Sigmoid colon (tissue), 6 donors: ENCODE measurements at regions not wholly inside any gene's neighbourhood (a gene's known extent, or its start where the extent isn't known, plus 50 kb on each side); places are given as distances from the start of the nearest gene placed in this dataset.

Source experiments
- DNase-seq: peaks from one replicate; pipeline ENCODE4 v3.0.0-alpha.2; 2019
- H3K27ac ChIP-seq, 4 donors: fragments of 200-600 bp; sonication (generic); one replicate each; pipeline ENCODE4 v1.5.1; 2016 to 2019; ENCODE audit warnings: mild to moderate bottlenecking in 1 of 4
- H3K27me3 ChIP-seq, 3 donors: fragments of 200-600 bp; sonication (generic); one replicate each; pipeline ENCODE4 v1.5.1; 2019; ENCODE audit warnings: mild to moderate bottlenecking in 1 of 3
- H3K36me3 ChIP-seq, 4 donors: fragments of 200-600 bp; sonication (generic); one replicate each; pipeline ENCODE4 v1.5.1; 2016 to 2019
- H3K4me1 ChIP-seq, 4 donors: fragments of 200-600 bp; sonication (generic); one replicate each; pipeline ENCODE4 v1.5.1; 2017 to 2019
- H3K4me3 ChIP-seq, 4 donors: fragments of 200-600 bp; sonication (generic); one replicate each; pipeline ENCODE4 v1.5.1; 2017 to 2019; ENCODE audit warnings: mild to moderate bottlenecking in 2 of 4, moderate library complexity in 1 of 4
- H3K9me3 ChIP-seq, 4 donors: fragments of 200-600 bp in 3 of 4; sonication (generic) in 3 of 4; one replicate each; pipeline versions ENCODE4 v1.5.1 to v1.6.1; 2013 to 2019
- CTCF ChIP-seq, 4 experiments: fragments of 450-650 bp in 3 of 4; fragments of 200-600 bp in 1 of 4; IDR thresholded peaks; one replicate each; pipeline ENCODE4 v1.5.1; 2016 to 2019; ENCODE audit warnings: antibody characterized with exemption in 4 of 4, mild to moderate bottlenecking in 3 of 4, moderate library complexity in 2 of 4
- EP300 ChIP-seq, 4 donors: sonication (generic); formaldehyde crosslinking; IDR thresholded peaks; one replicate each; pipeline ENCODE4 v1.6.1; 2017; ENCODE audit warnings: antibody characterized with exemption in 4 of 4
- POLR2A ChIP-seq, 2 donors: fragments of 450-650 bp; IDR thresholded peaks; one replicate each; pipeline ENCODE4 v1.6.1; 2016; ENCODE audit warnings: antibody characterized with exemption in 2 of 2, mild to moderate bottlenecking in 2 of 2, moderate library complexity in 2 of 2
- POLR2AphosphoS5 ChIP-seq, 4 donors: sonication (generic); formaldehyde crosslinking; IDR thresholded peaks; one replicate each; pipeline ENCODE4 v1.6.1; 2017; ENCODE audit warnings: antibody characterized with exemption in 4 of 4
- WGBS, 2 donors: extraction: QIAGEN DNeasy Blood & Tissue Kit; methylation state at CpG; one replicate each; pipeline ENCODE4 v1.1.7; 2013; 5-methylcytosine and 5-hydroxymethylcytosine counted together
- intact Hi-C: fragments of 100-400 bp; cut with DNase I; formaldehyde crosslinking; loops from one replicate; pipeline ENCODE4 v1.15.1; 2023
- donor health status: healthy with polysubstance abuse.
- donor health status: healthy.

GRCh38 chr5:133854554-133854953 lies 113.9 kb downstream of the C5orf15 start:
- H3K4me1 ChIP-seq, result no peaks in the 10 kb centered on the region
- no peak overlapping the region for H3K27ac ChIP-seq
- 89 to 91% methylated on average over 8 of the region's 8 CpGs for WGBS, 2 donors
- no peak overlapping the region for H3K4me3 ChIP-seq
- DNase-seq, result no peak
- H3K9me3 ChIP-seq, result no peaks in the 10 kb centered on the region
- H3K27me3 ChIP-seq, result no peaks in the 10 kb centered on the region
- TF ChIP-seq POLR2AphosphoS5 (IDR thresholded peaks at IDR 0.05) (no peak), CTCF (IDR thresholded peaks at IDR 0.05) (no peak), POLR2A (IDR thresholded peaks at IDR 0.05) (no peak), EP300 (IDR thresholded peaks at IDR 0.05) (no peak)
- H3K36me3 ChIP-seq, result no peaks in the 10 kb centered on the region
- intact Hi-C loops, result no loop called here

GRCh38 chr5:133853646-133854365 lies 114.6 kb downstream of the C5orf15 start:
- Histone ChIP-seq H3K9me3 (no peaks in the 10 kb centered on the region), H3K4me3 (no peak overlapping the region), H3K4me1 (no peaks in the 10 kb centered on the region), H3K27ac (no peak overlapping the region), H3K36me3 (no peaks in the 10 kb centered on the region), H3K27me3 (no peaks in the 10 kb centered on the region)
- 60 to 68% methylated on average over 6 of the region's 6 CpGs for WGBS, 2 donors
- TF ChIP-seq POLR2A (IDR thresholded peaks at IDR 0.05) (no peak), CTCF (IDR thresholded peaks at IDR 0.05) (no peak), EP300 (IDR thresholded peaks at IDR 0.05) (no peak), POLR2AphosphoS5 (IDR thresholded peaks at IDR 0.05) (no peak)
- no peak for DNase-seq
- intact Hi-C loops, result no loop called here

- no peaks in the 10 kb centered on the region for H3K9me3 ChIP-seq
These were observed 116.9 kb downstream of the C5orf15 start for GRCh38 chr5:133851521-133851920.

GRCh38 chr5:133850811-133851210 lies 117.6 kb downstream of the C5orf15 start:
- no peak for TF ChIP-seq POLR2A (IDR thresholded peaks at IDR 0.05)
- TF ChIP-seq POLR2AphosphoS5 (IDR thresholded peaks at IDR 0.05), result no peak
- no peak for TF ChIP-seq CTCF (IDR thresholded peaks at IDR 0.05)
- TF ChIP-seq EP300 (IDR thresholded peaks at IDR 0.05), result no peak
- H3K4me3 ChIP-seq, result no peak overlapping the region
- H3K27me3 ChIP-seq, result no peaks in the 10 kb centered on the region
- H3K27ac ChIP-seq, result no peak overlapping the region
- H3K4me1 ChIP-seq, result no peaks in the 10 kb centered on the region
- DNase-seq, result no peak
- WGBS, 2 donors, result 75 to 85% methylated on average over 5 of the region's 5 CpGs
- intact Hi-C loops, result no loop called here
- no peaks in the 10 kb centered on the region for H3K36me3 ChIP-seq
- no peaks in the 10 kb centered on the region for H3K9me3 ChIP-seq

More at GRCh38 chr5:133851521-133851920, 116.9 kb downstream of the C5orf15 start:
- TF ChIP-seq POLR2AphosphoS5 (IDR thresholded peaks at IDR 0.05) (no peak), POLR2A (IDR thresholded peaks at IDR 0.05) (no peak), CTCF (IDR thresholded peaks at IDR 0.05) (no peak), EP300 (IDR thresholded peaks at IDR 0.05) (no peak)
- no peak overlapping the region for H3K27ac ChIP-seq
- 65 to 68% methylated on average over 2 of the region's 2 CpGs for WGBS, 2 donors
- H3K4me1 ChIP-seq, result no peaks in the 10 kb centered on the region
- no peak for DNase-seq
- H3K36me3 ChIP-seq, result no peaks in the 10 kb centered on the region
- no peak overlapping the region for H3K4me3 ChIP-seq
- H3K27me3 ChIP-seq, result no peaks in the 10 kb centered on the region
- intact Hi-C loops, result no loop called here

- no peak for DNase-seq
- intact Hi-C loops, result no loop called here
- TF ChIP-seq CTCF (IDR thresholded peaks at IDR 0.05) (no peak), EP300 (IDR thresholded peaks at IDR 0.05) (no peak), POLR2A (IDR thresholded peaks at IDR 0.05) (no peak), POLR2AphosphoS5 (IDR thresholded peaks at IDR 0.05) (no peak)
- no peaks in the 10 kb centered on the region for H3K9me3 ChIP-seq
- no peaks in the 10 kb centered on the region for H3K4me1 ChIP-seq
- no peaks in the 10 kb centered on the region for H3K27me3 ChIP-seq
- H3K27ac ChIP-seq, result no peak overlapping the region
- whole genome bisulfite sequencing, 2 donors, result 79 to 82% methylated on average over 8 of the region's 8 CpGs
- no peak overlapping the region for H3K4me3 ChIP-seq
- H3K36me3 ChIP-seq, result no peaks in the 10 kb centered on the region
These were observed 119.3 kb downstream of the C5orf15 start for GRCh38 chr5:133849116-133849515.
